ENCODE measurements at regions not wholly inside any gene's neighbourhood (a gene's known extent, or its start where the extent isn't known, plus 50 kb on each side); places are given as distances from the start of the nearest gene placed in this dataset.

DNA sequence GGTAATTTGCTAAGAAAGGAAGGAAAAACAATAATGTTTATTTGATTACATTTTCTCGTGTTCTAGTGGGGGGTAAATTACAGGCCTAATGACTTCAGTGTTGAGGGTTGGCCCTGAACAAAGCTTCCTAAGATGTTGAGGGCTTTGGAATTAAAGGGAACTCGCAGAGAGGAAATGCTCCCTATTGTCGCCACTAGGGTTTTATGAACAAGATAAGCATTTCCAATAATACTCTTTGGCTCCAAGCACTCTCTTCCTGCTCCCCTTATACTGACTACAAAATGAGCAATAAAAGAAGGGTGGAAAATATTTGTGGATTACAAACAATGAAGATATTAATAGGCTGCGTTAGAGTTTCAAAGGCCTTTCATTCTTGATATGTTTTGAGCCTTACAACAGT lies 363.6 kb downstream of the HS3ST3B1 start:
- no peaks in the 10 kb centered on the region for H3K27me3 ChIP-seq (ENCODE audit: control insufficient read depth in 1 of 2, insufficient read depth in 2 of 2, low read length in 2 of 2)
- no peak overlapping the region for H3K27ac ChIP-seq (ENCODE audit: low read depth, low read length)
- no peaks in the 10 kb centered on the region for H3K36me3 ChIP-seq (ENCODE audit: insufficient read depth, low read length)
- no peak overlapping the region for H3K9ac ChIP-seq (ENCODE audit: low read length)
- H3K4me1 ChIP-seq (ENCODE audit: insufficient read depth, low read length), result no peaks in the 10 kb centered on the region
- H3K9me3 ChIP-seq (ENCODE audit: low read length), result no peaks in the 10 kb centered on the region
- no peak overlapping the region for H3K4me3 ChIP-seq (ENCODE audit: low read depth in 1 of 2, low read length in 2 of 2)

DNA sequence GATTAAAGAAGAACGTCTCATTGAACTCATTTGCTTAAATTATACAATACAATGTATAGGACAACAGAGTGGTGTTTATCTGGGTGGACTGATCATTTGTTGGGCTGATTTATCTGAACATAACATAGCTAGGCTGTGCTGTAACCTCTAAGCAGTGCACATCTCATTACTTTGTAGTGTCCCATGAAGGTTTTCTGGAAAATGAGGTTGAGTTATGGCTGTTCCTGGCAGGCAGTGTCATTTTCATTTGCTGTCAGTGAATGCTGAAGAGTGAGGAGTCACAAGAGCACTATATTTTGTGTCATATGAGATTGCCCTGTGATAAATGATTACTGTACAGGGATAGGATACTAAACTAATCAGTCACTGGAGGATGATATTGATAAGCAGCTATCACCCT lies 340.2 kb downstream of the HS3ST3B1 start:
- Histone ChIP-seq H3K27me3 (ENCODE audit: control insufficient read depth in 1 of 2, insufficient read depth in 2 of 2, low read length in 2 of 2) (no peaks in the 10 kb centered on the region), H3K27ac (ENCODE audit: low read depth, low read length) (no peak overlapping the region), H3K4me3 (ENCODE audit: low read depth in 1 of 2, low read length in 2 of 2) (no peak overlapping the region), H3K9me3 (ENCODE audit: low read length) (no peaks in the 10 kb centered on the region), H3K9ac (ENCODE audit: low read length) (no peak overlapping the region), H3K36me3 (ENCODE audit: insufficient read depth, low read length) (no peaks in the 10 kb centered on the region), H3K4me1 (ENCODE audit: insufficient read depth, low read length) (no peaks in the 10 kb centered on the region)

GRCh38 chr17:14637260-14637659 lies 336.4 kb downstream of the HS3ST3B1 start:
- Histone ChIP-seq H3K4me3 (ENCODE audit: low read depth in 1 of 2, low read length in 2 of 2) (no peak overlapping the region), H3K9me3 (ENCODE audit: low read length) (no peaks in the 10 kb centered on the region), H3K36me3 (ENCODE audit: insufficient read depth, low read length) (no peaks in the 10 kb centered on the region), H3K4me1 (ENCODE audit: insufficient read depth, low read length) (no peaks in the 10 kb centered on the region), H3K27ac (ENCODE audit: low read depth, low read length) (no peak overlapping the region), H3K27me3 (ENCODE audit: control insufficient read depth in 1 of 2, insufficient read depth in 2 of 2, low read length in 2 of 2) (no peaks in the 10 kb centered on the region), H3K9ac (ENCODE audit: low read length) (no peak overlapping the region)

GRCh38 chr17:14630621-14631020 lies 329.7 kb downstream of the HS3ST3B1 start:
- Histone ChIP-seq H3K4me1 (ENCODE audit: insufficient read depth, low read length) (no peaks in the 10 kb centered on the region), H3K36me3 (ENCODE audit: insufficient read depth, low read length) (no peaks in the 10 kb centered on the region), H3K4me3 (ENCODE audit: low read depth in 1 of 2, low read length in 2 of 2) (no peak overlapping the region), H3K9me3 (ENCODE audit: low read length) (no peaks in the 10 kb centered on the region), H3K27ac (ENCODE audit: low read depth, low read length) (no peak overlapping the region), H3K27me3 (ENCODE audit: control insufficient read depth in 1 of 2, insufficient read depth in 2 of 2, low read length in 2 of 2) (no peaks in the 10 kb centered on the region), H3K9ac (ENCODE audit: low read length) (no peak overlapping the region)

DNA sequence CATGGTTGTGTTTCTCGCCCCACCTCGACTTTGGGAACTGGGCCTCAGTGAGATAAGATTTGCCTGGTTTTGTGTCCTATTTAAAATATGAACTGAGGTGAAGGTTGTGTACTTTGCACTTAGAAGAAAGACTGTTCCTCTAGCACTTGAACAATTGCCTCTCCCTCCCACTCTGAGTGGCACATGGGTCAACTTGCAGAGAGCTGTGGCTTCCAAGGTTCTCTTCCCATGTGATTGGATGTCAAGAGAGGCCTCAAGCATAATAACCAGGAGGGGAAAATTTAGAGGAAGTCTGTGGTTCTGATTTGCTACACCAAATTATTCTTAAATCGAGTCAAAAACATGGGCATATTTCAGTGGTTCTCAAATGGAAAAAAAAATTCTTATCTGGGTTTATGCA lies 329.2 kb downstream of the HS3ST3B1 start:
- Histone ChIP-seq H3K36me3 (ENCODE audit: insufficient read depth, low read length) (no peaks in the 10 kb centered on the region), H3K27me3 (ENCODE audit: control insufficient read depth in 1 of 2, insufficient read depth in 2 of 2, low read length in 2 of 2) (no peaks in the 10 kb centered on the region), H3K9me3 (ENCODE audit: low read length) (no peaks in the 10 kb centered on the region), H3K4me3 (ENCODE audit: low read depth in 1 of 2, low read length in 2 of 2) (no peak overlapping the region), H3K4me1 (ENCODE audit: insufficient read depth, low read length) (no peaks in the 10 kb centered on the region), H3K9ac (ENCODE audit: low read length) (no peak overlapping the region), H3K27ac (ENCODE audit: low read depth, low read length) (no peak overlapping the region)

DNA sequence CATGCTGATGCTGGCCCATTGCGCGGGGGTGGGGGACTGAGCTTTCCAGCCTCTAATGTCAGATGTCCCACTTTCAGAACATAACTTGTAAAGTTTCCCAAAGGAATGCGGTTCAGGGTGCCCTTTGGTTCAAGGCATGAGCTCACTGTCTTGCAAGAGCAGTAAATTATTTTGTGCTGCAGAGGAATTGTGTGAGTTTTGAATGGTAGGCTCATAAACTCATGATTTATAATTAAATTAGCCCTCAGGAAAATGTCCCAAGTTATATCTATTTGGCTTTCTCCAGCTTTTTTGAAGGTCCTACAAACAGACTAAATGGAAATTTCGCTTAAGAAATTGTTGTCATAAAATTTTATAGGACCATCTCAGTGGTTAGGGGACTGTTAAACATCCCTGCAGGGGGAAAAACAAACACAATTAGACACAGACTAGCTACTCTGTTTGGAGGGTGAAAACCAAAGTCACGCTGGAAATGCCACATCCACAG lies 321.8 kb downstream of the HS3ST3B1 start:
- H3K9ac ChIP-seq (ENCODE audit: low read length), result no peak overlapping the region
- H3K27me3 ChIP-seq (ENCODE audit: control insufficient read depth in 1 of 2, insufficient read depth in 2 of 2, low read length in 2 of 2), result no peaks in the 10 kb centered on the region
- no peaks in the 10 kb centered on the region for H3K36me3 ChIP-seq (ENCODE audit: insufficient read depth, low read length)
- H3K4me1 ChIP-seq (ENCODE audit: insufficient read depth, low read length), result no peaks in the 10 kb centered on the region
- no peaks in the 10 kb centered on the region for H3K9me3 ChIP-seq (ENCODE audit: low read length)
- no peak overlapping the region for H3K4me3 ChIP-seq (ENCODE audit: low read depth in 1 of 2, low read length in 2 of 2)
- H3K27ac ChIP-seq (ENCODE audit: low read depth, low read length), result no peak overlapping the region

DNA sequence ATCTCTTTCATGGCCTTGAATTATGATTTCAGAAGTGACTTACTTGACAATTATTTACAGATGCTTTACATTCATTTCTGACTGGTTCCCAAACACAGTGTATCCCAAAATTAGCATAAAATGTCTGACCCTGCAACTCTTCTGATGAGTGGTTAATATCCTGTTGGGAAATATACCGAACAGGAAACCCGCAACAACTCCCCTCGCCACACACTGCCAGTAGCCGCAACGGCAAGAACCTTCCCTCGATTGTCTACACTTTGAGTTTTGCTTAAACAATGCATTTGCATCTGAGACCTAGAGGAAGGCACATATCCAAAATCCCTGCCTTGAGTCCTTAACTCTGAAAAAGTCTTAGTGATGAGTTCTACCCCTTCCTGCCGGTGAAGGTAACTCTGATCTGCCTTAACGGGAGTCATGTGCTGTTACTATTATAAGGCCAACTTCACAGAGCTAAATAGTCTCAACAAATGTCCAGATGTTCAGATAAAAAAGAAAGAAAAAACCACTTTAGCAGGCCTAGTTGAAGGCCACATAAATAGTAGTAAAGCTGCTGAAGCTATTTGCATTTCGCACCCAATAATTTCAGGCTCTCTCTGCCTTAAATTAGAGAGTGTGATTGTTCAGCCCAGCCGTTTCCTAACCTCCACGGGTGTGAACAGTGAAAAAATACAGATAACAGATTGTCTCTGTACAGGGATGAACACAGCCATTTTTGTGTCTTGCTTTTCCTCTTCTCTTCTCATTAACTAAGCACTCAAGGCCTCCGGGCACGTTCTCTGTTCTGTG lies 321.1 kb downstream of the HS3ST3B1 start:
- Histone ChIP-seq H3K27me3 (ENCODE audit: control insufficient read depth in 1 of 2, insufficient read depth in 2 of 2, low read length in 2 of 2) (no peaks in the 10 kb centered on the region), H3K4me1 (ENCODE audit: insufficient read depth, low read length) (no peaks in the 10 kb centered on the region), H3K36me3 (ENCODE audit: insufficient read depth, low read length) (no peaks in the 10 kb centered on the region), H3K27ac (ENCODE audit: low read depth, low read length) (no peak overlapping the region), H3K9ac (ENCODE audit: low read length) (no peak overlapping the region), H3K4me3 (ENCODE audit: low read depth in 1 of 2, low read length in 2 of 2) (no peak overlapping the region), H3K9me3 (ENCODE audit: low read length) (no peaks in the 10 kb centered on the region)

DNA sequence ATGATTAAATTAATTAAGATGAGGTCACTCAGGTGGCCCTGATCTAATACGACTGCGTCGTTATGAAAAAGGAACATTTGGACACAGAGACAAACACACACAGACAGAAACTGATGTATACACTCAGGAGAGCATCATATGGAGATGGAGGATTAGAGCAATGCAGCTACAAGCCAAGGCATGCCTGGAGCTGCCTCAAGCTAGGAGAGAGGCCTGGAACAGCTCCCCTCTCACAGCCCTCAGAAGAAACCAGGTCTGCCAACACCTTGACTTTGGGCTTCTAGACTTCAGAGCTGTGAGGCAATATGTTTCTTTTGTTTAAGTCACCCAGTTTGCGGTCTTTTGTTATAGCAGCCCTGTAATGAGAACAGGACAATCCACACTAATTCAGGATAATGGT lies 318.9 kb downstream of the HS3ST3B1 start:
- Histone ChIP-seq H3K27ac (ENCODE audit: low read depth, low read length) (no peak overlapping the region), H3K4me3 (ENCODE audit: low read depth in 1 of 2, low read length in 2 of 2) (no peak overlapping the region), H3K36me3 (ENCODE audit: insufficient read depth, low read length) (no peaks in the 10 kb centered on the region), H3K4me1 (ENCODE audit: insufficient read depth, low read length) (no peaks in the 10 kb centered on the region), H3K9ac (ENCODE audit: low read length) (no peak overlapping the region), H3K9me3 (ENCODE audit: low read length) (no peaks in the 10 kb centered on the region), H3K27me3 (ENCODE audit: control insufficient read depth in 1 of 2, insufficient read depth in 2 of 2, low read length in 2 of 2) (no peaks in the 10 kb centered on the region)

- no peaks in the 10 kb centered on the region for H3K4me1 ChIP-seq (ENCODE audit: insufficient read depth, low read length)
- H3K27ac ChIP-seq (ENCODE audit: low read depth, low read length), result no peak overlapping the region
- H3K27me3 ChIP-seq (ENCODE audit: control insufficient read depth in 1 of 2, insufficient read depth in 2 of 2, low read length in 2 of 2), result no peaks in the 10 kb centered on the region
Measured at GRCh38 chr17:14616528-14616927, 315.6 kb downstream of the HS3ST3B1 start.

GRCh38 chr17:14605267-14605599 lies 304.4 kb downstream of the HS3ST3B1 start:
- no peaks in the 10 kb centered on the region for H3K9me3 ChIP-seq (ENCODE audit: low read length)
- H3K4me1 ChIP-seq (ENCODE audit: insufficient read depth, low read length), result no peaks in the 10 kb centered on the region
- no peak overlapping the region for H3K27ac ChIP-seq (ENCODE audit: low read depth, low read length)
- H3K4me3 ChIP-seq (ENCODE audit: low read depth in 1 of 2, low read length in 2 of 2), result no peak overlapping the region
- H3K36me3 ChIP-seq (ENCODE audit: insufficient read depth, low read length), result no peaks in the 10 kb centered on the region
- no peaks in the 10 kb centered on the region for H3K27me3 ChIP-seq (ENCODE audit: control insufficient read depth in 1 of 2, insufficient read depth in 2 of 2, low read length in 2 of 2)
- H3K9ac ChIP-seq (ENCODE audit: low read length), result no peak overlapping the region

More at GRCh38 chr17:14616528-14616927, 315.6 kb downstream of the HS3ST3B1 start:
- Histone ChIP-seq H3K36me3 (ENCODE audit: insufficient read depth, low read length) (no peaks in the 10 kb centered on the region), H3K9ac (ENCODE audit: low read length) (no peak overlapping the region), H3K9me3 (ENCODE audit: low read length) (no peaks in the 10 kb centered on the region), H3K4me3 (ENCODE audit: low read depth in 1 of 2, low read length in 2 of 2) (no peak overlapping the region)

DNA sequence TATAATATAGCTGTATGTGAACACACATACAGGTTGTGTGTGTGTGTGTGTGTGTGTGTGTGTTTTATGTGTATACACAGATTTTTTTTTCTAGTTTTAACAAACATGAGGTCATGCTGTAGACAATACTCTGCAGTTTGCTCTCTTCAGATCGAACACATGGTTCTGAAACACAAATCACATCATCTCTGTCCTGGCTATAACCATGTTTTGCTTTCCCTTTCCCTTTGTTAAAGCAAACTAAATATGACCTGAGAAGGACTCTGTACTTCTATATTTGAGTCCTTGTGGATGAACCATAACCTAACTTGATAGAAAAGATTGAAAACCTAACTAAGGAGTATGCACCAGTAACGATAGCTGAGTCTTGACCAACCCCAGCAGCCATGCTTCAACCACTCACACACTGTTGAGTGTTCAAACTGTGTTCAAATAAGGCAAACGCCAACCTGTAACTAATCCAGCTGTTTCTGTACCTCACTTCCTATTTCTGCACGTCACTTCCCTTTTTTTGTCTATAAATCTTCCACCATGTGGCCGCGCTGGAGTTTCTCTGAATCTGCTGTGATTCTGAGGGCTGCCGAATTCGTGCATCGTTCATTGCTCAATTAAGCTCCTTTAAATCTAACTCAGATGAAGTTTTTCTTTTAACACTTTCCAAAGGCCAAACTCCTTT lies 303.8 kb downstream of the HS3ST3B1 start:
- Histone ChIP-seq H3K27me3 (ENCODE audit: control insufficient read depth in 1 of 2, insufficient read depth in 2 of 2, low read length in 2 of 2) (no peaks in the 10 kb centered on the region), H3K9me3 (ENCODE audit: low read length) (no peaks in the 10 kb centered on the region), H3K4me3 (ENCODE audit: low read depth in 1 of 2, low read length in 2 of 2) (no peak overlapping the region), H3K36me3 (ENCODE audit: insufficient read depth, low read length) (no peaks in the 10 kb centered on the region), H3K4me1 (ENCODE audit: insufficient read depth, low read length) (no peaks in the 10 kb centered on the region), H3K9ac (ENCODE audit: low read length) (no peak overlapping the region), H3K27ac (ENCODE audit: low read depth, low read length) (no peak overlapping the region)

GRCh38 chr17:14596224-14596623 lies 295.3 kb downstream of the HS3ST3B1 start:
- Histone ChIP-seq H3K36me3 (ENCODE audit: insufficient read depth, low read length) (no peaks in the 10 kb centered on the region), H3K9me3 (ENCODE audit: low read length) (no peaks in the 10 kb centered on the region), H3K27ac (ENCODE audit: low read depth, low read length) (no peak overlapping the region), H3K4me1 (ENCODE audit: insufficient read depth, low read length) (no peaks in the 10 kb centered on the region), H3K27me3 (ENCODE audit: control insufficient read depth in 1 of 2, insufficient read depth in 2 of 2, low read length in 2 of 2) (no peaks in the 10 kb centered on the region), H3K4me3 (ENCODE audit: low read depth in 1 of 2, low read length in 2 of 2) (no peak overlapping the region), H3K9ac (ENCODE audit: low read length) (no peak overlapping the region)
